Kidney (tissue), 13 donors: ENCODE measurements at regions not wholly inside any gene's neighbourhood (a gene's known extent, or its start where the extent isn't known, plus 50 kb on each side); places are given as distances from the start of the nearest gene placed in this dataset.
A peak's percentile ranks its signal among the peaks of the same experiment; 100 is the strongest.
"Not testable (repeated sequence)": the region's sequence is repeated elsewhere in the genome, so short reads cannot be mapped to it uniquely, and the experiment has no call there.

Source experiments
- DNase-seq, 5 donors: peaks; one replicate each; pipeline ENCODE4 v3.0.0-alpha.2; 2013 to 2020
- FAIRE-seq: peaks from 2 replicates; lab custom pipeline; 2012; peaks lifted over from hg19 to GRCh38; lab: Jason Lieb, UNC
- H3K27ac ChIP-seq, 2 donors: one replicate each; pipeline ENCODE4 v1.7.0; 2013; ENCODE audit warnings: low read depth in 2 of 2, low read length in 2 of 2, inconsistent platforms in 1 of 2
- H3K27me3 ChIP-seq: one replicate; pipeline ENCODE4 v1.7.1; 2013; ENCODE audit warnings: low read length, inconsistent platforms; ENCODE audit not compliant: control insufficient read depth, insufficient read depth
- H3K36me3 ChIP-seq, 3 donors: one replicate each; pipeline versions ENCODE4 v1.7.0 to v1.7.1; 2013; ENCODE audit warnings: low read length in 3 of 3, control low read depth in 1 of 3, inconsistent platforms in 1 of 3; ENCODE audit not compliant: insufficient read depth in 3 of 3, control insufficient read depth in 2 of 3
- H3K4me1 ChIP-seq, 3 donors: one replicate each; pipeline versions ENCODE4 v1.7.0 to v1.7.1; 2013; ENCODE audit warnings: low read length in 3 of 3, inconsistent platforms in 1 of 3, low read depth in 1 of 3; ENCODE audit not compliant: control insufficient read depth in 2 of 3, insufficient read depth in 2 of 3
- H3K4me3 ChIP-seq, 3 donors: one replicate each; pipeline versions ENCODE4 v1.7.0 to v1.8.1; 2013; ENCODE audit warnings: low read length in 3 of 3, control low read depth in 1 of 3, inconsistent platforms in 1 of 3
- H3K9ac ChIP-seq, 3 donors: one replicate each; pipeline versions ENCODE4 v1.7.0 to v1.7.1; 2013; ENCODE audit warnings: low read length in 3 of 3, control low read depth in 1 of 3, inconsistent platforms in 1 of 3
- H3K9me3 ChIP-seq, 3 donors: one replicate each; pipeline versions ENCODE4 v1.7.0 to v1.7.1; 2013; ENCODE audit warnings: low read length in 3 of 3, control low read depth in 1 of 3, inconsistent platforms in 1 of 3; ENCODE audit not compliant: control insufficient read depth in 2 of 3, insufficient read depth in 1 of 3
- CTCF ChIP-seq: IDR thresholded peaks from 3 replicates; pipeline ENCODE4 v1.5.1; 2012; ENCODE audit warnings: mild to moderate bottlenecking, moderate library complexity, borderline replicate concordance; ENCODE audit not compliant: insufficient read depth; ENCODE audit errors: extremely low read depth
- intact Hi-C: fragments of 100-400 bp; cut with DNase I; formaldehyde crosslinking; loops from one replicate; pipeline ENCODE4 v1.11.1; 2022
- donor health status: control.
- donor health status: control.
- donor health status: control.
- donor health status: control.
- donor health status: control.
- donor health status: DM: yes; HTN: yes; CAD: no.
- donor health status: Normal renal cell carcinoma (clear cell type).

GRCh38 chr5:110836851-110837250, 98.0 kb downstream of the SLC25A46 start:
- Histone ChIP-seq H3K4me3 (no peak overlapping the region), H3K4me1 (no peaks in the 10 kb centered on the region), H3K9me3 (no peaks in the 10 kb centered on the region), H3K36me3 (no peaks in the 10 kb centered on the region), H3K27me3 (no peaks in the 10 kb centered on the region), H3K9ac (no peak overlapping the region), H3K27ac (no peak overlapping the region)
- FAIRE-seq: no peak
- DNase-seq: peak in 2 of 5 donors; percentile 2 to 11
- intact Hi-C loops: no loop called here
- TF ChIP-seq CTCF: no peak

GRCh38 chr5:110838357-110838756, 99.5 kb downstream of the SLC25A46 start:
- intact Hi-C loops, FAIRE-seq: not testable (repeated sequence)

GRCh38 chr5:110838961-110839360, 100.2 kb downstream of the SLC25A46 start:
- Histone ChIP-seq H3K9ac (no peak overlapping the region), H3K36me3 (no peaks in the 10 kb centered on the region), H3K27ac (no peak overlapping the region), H3K9me3 (no peaks in the 10 kb centered on the region), H3K4me3 (no peak overlapping the region), H3K4me1 (no peaks in the 10 kb centered on the region), H3K27me3 (no peaks in the 10 kb centered on the region)
- FAIRE-seq (no peak), DNase-seq (peak in 2 of 5 donors; percentile 24 to 52)
- TF ChIP-seq CTCF: no peak
- intact Hi-C loops: no loop called here

More at GRCh38 chr5:110838357-110838756, 99.5 kb downstream of the SLC25A46 start:
- H3K36me3 ChIP-seq, H3K4me3 ChIP-seq, H3K4me1 ChIP-seq, H3K27me3 ChIP-seq, H3K9me3 ChIP-seq, H3K27ac ChIP-seq, H3K9ac ChIP-seq, DNase-seq: not testable (repeated sequence)

GRCh38 chr5:110840347-110840960, 101.6 kb downstream of the SLC25A46 start:
- H3K9me3 ChIP-seq: no peaks in the 10 kb centered on the region
- no peaks in the 10 kb centered on the region for H3K36me3 ChIP-seq
- no peak overlapping the region for H3K4me3 ChIP-seq
- TF ChIP-seq CTCF: no peak
- H3K27ac ChIP-seq: no peak overlapping the region
- no peaks in the 10 kb centered on the region for H3K4me1 ChIP-seq
- FAIRE-seq (no peak), DNase-seq (no peak)
- H3K27me3 ChIP-seq: no peaks in the 10 kb centered on the region
- H3K9ac ChIP-seq: no peak overlapping the region
- intact Hi-C loops: no loop called here
